Neural cell (in vitro differentiated cells): ENCODE measurements at regions not wholly inside any gene's neighbourhood (a gene's known extent, or its start where the extent isn't known, plus 50 kb on each side); places are given as distances from the start of the nearest gene placed in this dataset.

ENCODE experiments used
- H2AFZ ChIP-seq: fragments of 200-600, 300-800 bp; sonication (generic), shearing (Covaris generic); 2 replicates; pipeline ENCODE4 v1.6.0; 2014; ENCODE audit warnings: low read depth, mild to moderate bottlenecking, antibody characterized with exemption, low read length, moderate library complexity
- H3F3A ChIP-seq: fragments of 200-600 bp; shearing (Covaris generic); 2 replicates; pipeline ENCODE4 v1.6.1; 2016; ENCODE audit warnings: mild to moderate bottlenecking, moderate library complexity, mixed read lengths, antibody characterized with exemption, low read length; ENCODE audit not compliant: insufficient read depth, poor library complexity, severe bottlenecking
- H3K27ac ChIP-seq: fragments of 200-600, 300-800 bp; sonication (generic), shearing (Covaris generic); 2 replicates; pipeline ENCODE4 v1.5.1; 2014; ENCODE audit warnings: mild to moderate bottlenecking, low read length, moderate library complexity
- H3K27me3 ChIP-seq: fragments of 300-800, 200-600 bp; sonication (generic), shearing (Covaris generic); 2 replicates; pipeline ENCODE4 v1.6.0; 2014; ENCODE audit warnings: mild to moderate bottlenecking, low read depth, low read length, moderate library complexity; ENCODE audit not compliant: insufficient read depth
- H3K36me3 ChIP-seq: fragments of 300-800, 200-600 bp; sonication (generic), shearing (Covaris generic); 2 replicates; pipeline ENCODE4 v1.5.1; 2014; ENCODE audit warnings: mild to moderate bottlenecking, antibody characterized with exemption, low read length, moderate library complexity; ENCODE audit not compliant: insufficient read depth
- H3K4me2 ChIP-seq: fragments of 300-800, 200-600 bp; sonication (generic), shearing (Covaris generic); 2 replicates; pipeline ENCODE4 v1.6.0; 2014; ENCODE audit warnings: mild to moderate bottlenecking, low read length
- H3K4me3 ChIP-seq: fragments of 300-800, 200-600 bp; sonication (generic), shearing (Covaris generic); 2 replicates; pipeline ENCODE4 v1.5.1; 2014; ENCODE audit warnings: mild to moderate bottlenecking, low read length, moderate library complexity
- H3K79me2 ChIP-seq: fragments of 200-600 bp; shearing (Covaris generic); replicated peaks from 2 replicates; pipeline ENCODE4 v1.6.0; 2014; ENCODE audit warnings: mild to moderate bottlenecking, low read length, moderate library complexity; ENCODE audit not compliant: insufficient read depth
- H3K9ac ChIP-seq: fragments of 300-800, 200-600 bp; sonication (generic), shearing (Covaris generic); 2 replicates; pipeline ENCODE4 v1.6.1; 2016; ENCODE audit warnings: mild to moderate bottlenecking, low read length, mixed read lengths
- H3K9me2 ChIP-seq: fragments of 200-600 bp; shearing (Covaris generic); 2 replicates; pipeline ENCODE4 v1.6.1; 2016; ENCODE audit warnings: mild to moderate bottlenecking, low read length, mixed read lengths; ENCODE audit not compliant: insufficient read depth
- H3K9me3 ChIP-seq: fragments of 200-600, 300-800 bp; sonication (generic), shearing (Covaris generic); 2 replicates; pipeline ENCODE4 v1.6.1; 2016; ENCODE audit warnings: mild to moderate bottlenecking, mixed run types, low read length, moderate library complexity, mixed read lengths
- H4K20me1 ChIP-seq: fragments of 200-600 bp; shearing (Covaris generic); 2 replicates; pipeline ENCODE4 v1.6.1; 2016; ENCODE audit warnings: mild to moderate bottlenecking, mixed run types; ENCODE audit not compliant: insufficient read depth
- CTCF ChIP-seq: fragments of 450-650 bp; IDR thresholded peaks from 2 replicates; pipeline ENCODE4 v1.5.1; 2014; ENCODE audit warnings: antibody characterized with exemption, mild to moderate bottlenecking, moderate library complexity; ENCODE audit not compliant: poor library complexity, severe bottlenecking
- EP300 ChIP-seq: fragments of 450-650 bp; conservative IDR thresholded peaks from 2 replicates; pipeline ENCODE4 v1.6.1; 2014; ENCODE audit warnings: antibody characterized with exemption, mild to moderate bottlenecking, moderate library complexity; ENCODE audit not compliant: poor library complexity, severe bottlenecking
- EZH2 ChIP-seq: fragments of 200-600, 300-800 bp; shearing (Covaris generic), sonication (generic); IDR thresholded peaks from 2 replicates; pipeline ENCODE4 v1.6.1; 2014; ENCODE audit warnings: antibody characterized with exemption, low read length, borderline replicate concordance, mild to moderate bottlenecking; ENCODE audit not compliant: insufficient read depth, poor library complexity, severe bottlenecking
- MXI1 ChIP-seq: fragments of 450-650 bp; conservative IDR thresholded peaks from 2 replicates; pipeline ENCODE4 v1.6.1; 2014; ENCODE audit warnings: antibody characterized with exemption, mild to moderate bottlenecking; ENCODE audit not compliant: poor library complexity, severe bottlenecking
- POLR2AphosphoS5 ChIP-seq: IDR thresholded peaks from 2 replicates; pipeline ENCODE4 v1.6.1; 2012
- RAD21 ChIP-seq: fragments of 450-650 bp; conservative IDR thresholded peaks from 2 replicates; pipeline ENCODE4 v1.6.1; 2014; ENCODE audit warnings: antibody characterized with exemption, mild to moderate bottlenecking, moderate library complexity
- REST ChIP-seq: IDR thresholded peaks from 2 replicates; pipeline ENCODE4 v1.6.1; 2012; ENCODE audit warnings: borderline replicate concordance
- SMC3 ChIP-seq: fragments of 450-650 bp; conservative IDR thresholded peaks from 2 replicates; pipeline ENCODE4 v1.6.1; 2014; ENCODE audit warnings: antibody characterized with exemption, mild to moderate bottlenecking, moderate library complexity; ENCODE audit not compliant: poor library complexity
- TAF1 ChIP-seq: IDR thresholded peaks from 2 replicates; pipeline ENCODE4 v1.6.1; 2012; ENCODE audit warnings: low read depth

GRCh38 chr1:217965156-217965786 lies 319.8 kb upstream of the RRP15 start:
- H3K9me3 ChIP-seq, result no peaks in the 10 kb centered on the region
- no peaks in the 10 kb centered on the region for H3K79me2 ChIP-seq
- H3K4me2 ChIP-seq, result no peak overlapping the region
- no peak overlapping the region for H3K9ac ChIP-seq
- no peaks in the 10 kb centered on the region for H3K9me2 ChIP-seq
- no peak overlapping the region for H3K27ac ChIP-seq
- H4K20me1 ChIP-seq, result no peaks in the 10 kb centered on the region
- no peak for TF ChIP-seq RAD21
- TF ChIP-seq MXI1, result no peak
- H3K4me3 ChIP-seq, result no peak overlapping the region
- H3F3A ChIP-seq, result no peaks in the 10 kb centered on the region
- H2AFZ ChIP-seq, result no peak overlapping the region
- H3K36me3 ChIP-seq, result no peaks in the 10 kb centered on the region
- H3K27me3 ChIP-seq, result no peaks in the 10 kb centered on the region

GRCh38 chr1:217968085-217968484 lies 317.0 kb upstream of the RRP15 start:
- no peak overlapping the region for H3K4me2 ChIP-seq
- no peaks in the 10 kb centered on the region for H3K9me2 ChIP-seq
- no peaks in the 10 kb centered on the region for H4K20me1 ChIP-seq
- H3K36me3 ChIP-seq, result no peaks in the 10 kb centered on the region
- TF ChIP-seq EZH2, result no peak
- no peak for TF ChIP-seq CTCF
- no peak for TF ChIP-seq MXI1
- no peak for TF ChIP-seq REST
- no peak for TF ChIP-seq SMC3
- no peak for TF ChIP-seq RAD21
- no peak for TF ChIP-seq EP300
- no peak for TF ChIP-seq TAF1
- no peak for TF ChIP-seq POLR2AphosphoS5
- no peak overlapping the region for H3K4me3 ChIP-seq
- H3F3A ChIP-seq, result no peaks in the 10 kb centered on the region
- H3K9me3 ChIP-seq, result no peaks in the 10 kb centered on the region
- no peak overlapping the region for H3K9ac ChIP-seq
- no peak overlapping the region for H3K27ac ChIP-seq
- H3K79me2 ChIP-seq, result no peaks in the 10 kb centered on the region
- H3K27me3 ChIP-seq, result no peaks in the 10 kb centered on the region
- H2AFZ ChIP-seq, result no peak overlapping the region

- Histone ChIP-seq H3K36me3 (no peaks in the 10 kb centered on the region), H3K9me2 (no peaks in the 10 kb centered on the region), H2AFZ (no peak overlapping the region), H3K4me2 (no peak overlapping the region), H4K20me1 (no peaks in the 10 kb centered on the region), H3K9me3 (no peaks in the 10 kb centered on the region), H3K27ac (no peak overlapping the region), H3K9ac (no peak overlapping the region), H3K27me3 (no peaks in the 10 kb centered on the region), H3K4me3 (no peak overlapping the region), H3F3A (no peaks in the 10 kb centered on the region), H3K79me2 (no peaks in the 10 kb centered on the region)
- TF ChIP-seq POLR2AphosphoS5 (no peak), CTCF (no peak), SMC3 (no peak), EP300 (no peak), TAF1 (no peak)
Observed at GRCh38 chr1:217969428-217969827, 315.7 kb upstream of the RRP15 start.
